Fibroblast of gingiva (primary cell): ENCODE measurements at regions not wholly inside any gene's neighbourhood (a gene's known extent, or its start where the extent isn't known, plus 50 kb on each side); places are given as distances from the start of the nearest gene placed in this dataset.

Source experiments
- DNase-seq: peaks from one replicate; pipeline ENCODE4 v3.0.0-alpha.2; 2011; ENCODE audit warnings: low read depth

DNA sequence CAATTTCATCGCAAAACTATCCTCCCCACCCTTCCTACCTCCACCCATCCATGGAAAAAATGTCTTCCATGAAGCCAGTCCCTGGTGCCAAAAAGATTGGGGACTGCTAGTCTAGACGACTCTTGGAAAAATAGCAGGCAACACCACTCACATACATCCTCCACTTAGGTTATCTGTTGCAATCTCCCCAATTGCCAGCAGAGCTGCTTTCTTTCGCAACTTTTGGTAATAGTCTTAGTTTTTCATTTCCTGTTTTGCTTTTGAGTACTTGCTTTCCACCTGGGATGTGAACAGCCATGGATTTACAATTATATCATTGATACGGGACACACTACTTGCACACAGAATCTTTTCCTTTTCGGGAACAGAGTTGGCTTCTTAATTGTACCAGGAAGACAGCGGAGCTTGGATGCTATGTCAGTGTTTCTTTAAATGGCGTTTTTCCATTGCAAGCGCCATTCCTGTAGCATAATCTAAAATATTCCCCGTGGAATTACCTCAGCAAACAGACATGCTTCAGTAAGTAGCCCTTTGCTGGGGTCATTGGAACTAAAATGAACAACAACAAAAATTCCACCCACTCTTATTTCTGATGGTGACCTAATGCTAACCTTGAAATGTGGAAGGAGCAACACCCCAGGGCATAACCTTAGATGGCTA lies 183.3 kb upstream of the ADGRL2 start:
- peak; percentile 46 for DNase-seq

DNA sequence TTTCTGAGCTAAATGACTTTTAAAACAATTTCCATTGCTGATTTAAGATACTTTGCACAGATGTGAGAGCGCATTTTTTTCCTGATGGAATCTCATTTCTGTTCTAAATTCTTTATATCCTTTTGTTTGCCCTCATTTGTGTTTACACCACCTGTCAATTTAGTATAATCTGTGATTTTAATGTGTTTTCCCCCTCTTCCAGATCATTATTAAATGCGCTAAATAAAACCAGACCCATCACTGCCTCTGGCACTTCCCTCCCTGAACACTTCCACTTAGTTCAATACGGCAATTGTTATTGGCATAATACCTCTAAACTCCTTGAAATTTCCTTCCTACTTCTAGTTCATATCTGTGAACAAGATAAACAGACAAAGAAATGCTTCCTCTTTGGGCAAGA lies 186.9 kb upstream of the ADGRL2 start:
- DNase-seq = no peak

DNA sequence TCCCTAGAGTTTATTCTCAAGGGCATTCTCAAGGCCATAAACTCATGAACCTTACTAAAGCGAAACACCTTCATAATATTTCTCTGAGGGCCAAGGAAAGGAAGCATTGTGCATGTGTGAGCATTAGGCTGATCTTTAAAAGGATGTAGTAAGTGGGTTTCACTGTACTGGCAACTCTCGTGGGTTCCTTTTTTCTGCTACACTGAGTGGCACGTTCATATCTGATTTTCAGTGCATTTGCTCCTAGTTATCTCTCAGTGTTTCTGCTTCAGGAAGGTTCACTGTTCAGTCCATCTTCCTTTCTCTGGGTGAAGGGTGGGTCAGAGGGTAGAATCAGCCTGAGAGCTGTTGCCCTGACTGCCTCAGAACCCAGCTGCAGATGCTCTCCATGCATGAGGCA lies 192.8 kb upstream of the ADGRL2 start:
- no peak for DNase-seq

DNA sequence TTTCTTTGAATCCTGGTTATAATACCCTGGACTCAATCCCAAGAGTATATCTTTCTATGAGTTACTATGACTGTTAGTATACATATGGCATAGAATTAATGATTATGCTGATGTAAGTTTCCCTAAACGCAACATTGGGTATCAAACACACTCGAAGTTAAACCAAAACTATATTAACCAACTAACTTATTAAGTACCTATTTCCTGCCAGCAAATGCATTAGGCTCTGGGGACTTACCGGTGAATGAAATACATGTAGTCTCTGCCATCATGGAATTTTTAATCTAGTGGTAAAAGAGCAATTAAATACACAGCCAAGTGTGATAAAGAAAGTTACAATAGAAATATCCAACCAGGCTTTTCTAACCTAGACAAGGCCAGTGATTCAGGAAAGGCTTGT lies 193.6 kb upstream of the ADGRL2 start:
- no peak for DNase-seq

DNA sequence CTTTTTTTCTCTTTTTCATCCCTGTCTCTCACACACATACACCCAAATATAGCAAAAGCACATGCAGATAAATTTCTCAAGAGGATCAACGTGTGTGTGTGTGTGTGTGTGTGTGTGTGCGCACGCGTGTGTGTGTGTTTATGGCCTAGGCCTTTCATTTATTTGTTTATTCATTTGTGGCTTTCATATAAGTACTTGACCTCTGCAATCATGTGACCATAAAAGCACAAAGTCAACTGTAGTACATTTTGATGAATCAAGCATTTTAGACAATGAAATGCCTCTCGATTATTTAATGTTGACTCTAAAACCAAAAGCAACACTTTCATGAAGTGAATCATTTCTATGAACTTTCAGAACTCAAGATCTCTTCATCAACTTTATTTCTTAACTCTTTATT lies 194.1 kb upstream of the ADGRL2 start:
- no peak for DNase-seq

DNA sequence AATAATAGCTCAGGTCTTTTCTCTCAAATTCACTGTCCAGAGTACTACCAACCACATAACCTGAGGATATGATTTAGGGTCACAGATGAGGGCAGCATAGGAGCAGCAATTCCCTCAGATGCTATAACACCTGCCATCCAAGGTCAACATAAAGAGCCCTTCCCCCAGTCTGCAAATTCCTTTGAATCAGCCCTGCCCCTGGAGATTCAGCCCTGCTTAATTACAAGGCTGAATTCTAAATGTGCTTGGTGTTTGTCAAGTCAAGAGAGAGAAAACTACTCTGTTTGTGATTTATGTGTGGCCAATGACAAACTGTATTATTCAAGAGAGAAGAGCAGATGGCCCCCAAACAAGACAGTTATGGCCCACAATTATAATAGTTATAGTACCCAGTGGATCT lies 195.7 kb upstream of the ADGRL2 start:
- DNase-seq = no peak

DNA sequence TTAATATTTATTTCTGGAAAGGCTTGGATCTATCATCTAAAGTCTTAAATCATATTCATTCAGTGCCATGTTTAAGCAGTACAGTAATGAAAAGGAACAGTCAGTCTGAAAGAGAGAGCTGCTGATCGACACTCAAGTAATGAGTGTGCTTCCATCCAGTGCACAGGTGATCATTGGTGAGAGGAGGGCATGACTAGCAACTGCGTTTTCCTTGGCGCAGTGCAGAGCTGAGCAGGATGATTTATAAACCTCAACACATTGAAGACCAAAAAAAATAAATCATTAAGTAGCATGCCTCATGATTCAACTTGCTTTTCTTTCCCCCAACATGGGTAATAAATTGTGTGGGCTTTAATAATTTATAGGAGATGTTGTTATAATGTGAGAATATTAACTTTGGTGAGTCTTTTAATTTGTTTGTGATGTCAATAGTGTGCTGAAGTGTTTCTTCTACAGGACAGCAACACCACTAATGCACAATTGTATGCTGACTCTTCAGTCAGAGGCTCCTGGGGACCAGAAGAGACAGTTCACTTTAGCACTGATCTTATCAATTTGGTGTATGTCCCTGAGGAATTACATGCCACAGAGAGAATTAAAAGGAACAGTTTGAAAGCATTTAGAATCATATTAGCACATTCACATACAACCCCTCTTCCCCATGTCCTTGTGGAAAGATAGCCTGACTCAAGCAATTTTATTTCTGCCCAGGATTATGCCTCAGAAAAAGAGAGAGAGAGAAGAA lies 199.7 kb upstream of the ADGRL2 start:
- no peak for DNase-seq

DNA sequence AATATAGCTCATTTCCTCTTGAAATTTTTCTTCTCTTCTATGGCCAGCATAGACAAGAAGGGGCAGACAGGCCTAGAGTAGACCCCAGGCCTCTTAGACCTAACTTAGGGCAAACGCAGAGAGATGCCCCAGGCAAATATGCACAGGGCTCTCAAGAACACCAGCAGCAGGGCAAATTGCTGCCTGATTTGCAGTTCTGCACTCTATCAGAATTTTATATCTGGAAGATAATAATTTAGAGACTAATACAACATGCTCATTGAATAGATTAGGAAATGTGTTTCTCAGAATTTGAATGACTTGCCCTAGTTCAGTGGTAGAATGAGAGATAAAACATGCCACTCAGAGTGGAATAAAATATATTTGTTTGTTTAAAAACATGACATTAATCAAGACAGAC lies 200.4 kb upstream of the ADGRL2 start:
- no peak for DNase-seq

DNA sequence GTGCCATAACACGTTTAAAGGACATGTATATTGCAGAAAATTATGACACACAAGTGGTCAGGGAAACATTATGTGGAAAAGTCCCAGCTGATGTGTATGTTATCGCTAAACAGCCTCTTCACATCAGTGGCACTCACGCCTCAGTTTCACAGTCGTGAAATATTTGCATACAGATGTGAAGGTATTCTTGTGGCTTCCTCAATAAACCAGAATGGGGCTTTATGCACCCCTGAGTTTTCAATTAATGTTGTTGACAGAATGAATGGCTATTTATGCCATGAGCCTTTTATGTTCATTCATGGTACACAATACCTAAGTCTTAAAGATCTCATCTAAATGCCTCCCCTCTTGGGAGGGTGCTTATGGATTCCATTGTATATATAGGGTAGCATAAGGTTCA lies 202.1 kb upstream of the ADGRL2 start:
- no peak for DNase-seq

DNA sequence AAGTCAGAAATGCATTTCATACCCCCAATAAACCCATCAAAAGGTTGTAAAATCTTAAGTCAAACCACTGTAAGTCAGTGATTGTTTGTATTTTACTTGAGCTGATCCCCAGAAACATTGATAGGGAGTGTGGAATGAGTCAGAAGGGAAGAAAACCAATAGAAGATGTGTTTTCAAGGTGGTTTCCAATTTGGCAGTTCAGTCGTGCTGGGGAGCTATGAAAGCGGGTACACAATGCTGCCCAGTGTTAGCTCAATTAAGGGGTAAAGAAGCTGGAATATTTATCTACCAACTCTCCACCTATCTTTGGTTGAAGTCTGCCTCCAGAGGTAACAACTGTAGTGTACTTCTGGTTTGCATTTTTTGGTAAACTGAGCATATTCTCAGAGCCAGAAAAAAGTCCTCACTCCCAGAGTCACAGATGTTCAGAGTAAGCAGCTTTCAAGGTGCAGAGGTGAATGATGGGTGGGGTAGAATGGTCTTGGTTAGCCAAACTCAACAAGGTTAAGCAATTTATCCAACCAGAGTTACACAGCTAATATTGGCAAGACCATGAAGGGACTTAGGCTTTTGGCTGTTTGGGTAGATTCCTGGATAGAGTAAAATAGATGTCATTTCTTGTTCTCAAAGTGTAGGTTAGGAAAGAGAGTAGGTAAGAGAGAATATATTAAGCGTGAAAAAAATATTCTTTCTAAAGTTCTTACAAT lies 202.9 kb upstream of the ADGRL2 start:
- no peak for DNase-seq

DNA sequence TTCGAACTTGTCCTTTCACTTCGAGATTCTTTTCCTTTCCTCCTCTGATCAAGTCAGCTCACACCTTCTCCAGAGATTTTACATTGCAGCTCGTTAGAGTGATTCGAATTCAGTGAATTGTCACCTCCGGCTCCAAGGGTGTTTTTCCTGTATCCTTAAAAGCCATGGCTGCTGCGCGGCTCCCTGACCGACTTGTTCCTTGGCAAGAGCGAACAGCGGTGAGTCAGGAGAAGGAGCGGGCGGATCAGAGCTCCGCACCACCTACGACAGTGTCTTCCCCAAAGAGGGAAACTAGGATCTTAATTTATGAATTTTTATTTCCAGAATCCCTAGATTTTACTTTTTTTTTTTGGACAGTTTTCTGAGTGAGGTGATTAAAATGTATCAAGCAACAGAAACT lies 204.4 kb upstream of the ADGRL2 start:
- no peak for DNase-seq

DNA sequence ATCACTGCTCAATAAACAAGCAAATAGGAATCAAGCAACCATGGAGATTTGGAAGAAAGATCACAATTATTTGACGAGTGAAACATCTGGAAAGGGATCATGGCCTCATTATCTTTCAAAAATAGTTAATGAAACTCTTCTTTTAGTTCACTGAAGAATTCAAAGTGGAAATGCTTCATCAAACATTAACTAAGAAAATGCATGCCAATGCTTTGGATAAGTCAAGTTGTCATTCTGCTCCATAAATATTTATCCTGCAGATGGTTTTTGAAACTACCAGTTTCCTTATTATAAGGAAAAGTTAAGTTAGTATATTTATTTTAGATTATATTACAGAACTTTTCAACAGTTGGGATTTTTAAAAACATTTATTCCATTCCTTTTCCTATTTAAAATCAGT lies 206.5 kb upstream of the ADGRL2 start:
- no peak for DNase-seq

DNA sequence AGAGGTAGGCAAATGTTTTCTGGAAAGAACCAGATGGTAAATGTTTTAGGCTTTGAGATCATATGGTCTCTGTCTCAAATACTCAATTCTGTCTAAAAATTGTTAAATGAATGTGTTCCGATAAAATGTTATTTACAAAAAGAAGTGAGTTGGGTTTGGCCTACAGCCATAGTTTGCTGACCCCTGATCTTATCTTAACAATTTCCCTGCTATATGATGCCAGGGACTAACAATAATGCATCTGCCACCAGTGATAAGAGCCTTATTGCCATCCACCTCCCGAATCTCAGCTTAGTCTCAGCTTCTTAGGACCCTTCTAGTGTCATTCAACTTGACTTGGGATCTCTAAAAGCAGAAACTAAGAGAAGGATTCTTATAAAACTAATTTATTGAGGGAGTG lies 208.5 kb upstream of the ADGRL2 start:
- DNase-seq = no peak

DNA sequence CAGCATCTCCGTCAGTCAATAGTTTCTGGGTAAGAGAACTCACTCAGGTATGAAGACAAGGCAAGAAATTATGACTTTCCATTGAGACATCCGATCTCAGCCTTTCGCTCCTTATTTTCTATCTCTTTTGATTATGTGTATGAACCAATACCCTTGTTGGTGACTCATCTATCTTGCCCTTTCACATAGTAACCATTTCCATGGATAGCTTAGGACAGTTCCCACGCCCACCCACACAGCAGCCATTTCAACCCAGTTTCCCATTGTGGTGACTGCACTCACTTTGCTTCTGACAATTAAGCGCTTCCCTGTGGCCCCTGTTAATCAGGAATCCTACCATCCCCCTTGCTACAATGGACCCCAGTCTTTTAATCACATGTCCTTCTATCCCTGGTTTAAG lies 210.6 kb upstream of the ADGRL2 start:
- no peak for DNase-seq

DNA sequence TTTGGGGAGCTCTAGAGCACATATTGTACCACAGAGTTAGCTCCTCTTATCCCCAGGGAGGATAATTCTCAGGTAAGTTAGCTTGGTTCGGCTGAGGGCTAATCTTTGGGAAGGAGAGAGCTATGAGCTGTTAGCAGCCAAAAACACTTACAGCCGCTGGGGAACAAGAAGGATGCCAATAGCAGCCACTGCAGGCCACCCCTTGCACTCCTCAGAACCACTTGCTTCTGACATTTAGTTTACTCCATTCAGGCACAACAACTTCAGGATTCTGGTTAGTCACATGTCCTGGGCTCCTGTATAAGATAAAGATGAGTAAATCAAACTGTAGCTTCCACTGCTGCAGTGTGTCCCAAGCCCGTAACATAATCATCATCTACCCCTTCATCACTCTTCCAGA lies 212.6 kb upstream of the ADGRL2 start:
- DNase-seq = no peak

DNA sequence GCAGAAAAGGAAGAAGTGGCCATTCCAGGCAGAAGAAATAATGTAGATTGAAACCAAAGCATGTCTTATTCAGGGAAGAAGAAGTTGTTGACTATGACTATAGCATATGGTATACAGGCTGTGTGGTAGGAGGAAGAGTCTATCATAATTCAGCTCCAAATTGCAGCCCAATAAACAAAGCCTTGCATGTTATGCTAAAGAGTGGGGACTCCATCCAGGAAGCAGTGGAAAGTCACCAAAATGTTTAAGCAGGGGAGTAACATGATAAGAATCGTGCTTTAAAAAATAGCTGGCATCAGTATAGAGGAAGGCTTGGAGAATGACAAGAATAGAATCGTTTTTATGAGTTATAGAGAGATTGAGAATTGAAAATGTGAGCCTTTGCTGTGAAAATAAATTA lies 213.3 kb upstream of the ADGRL2 start:
- no peak for DNase-seq

DNA sequence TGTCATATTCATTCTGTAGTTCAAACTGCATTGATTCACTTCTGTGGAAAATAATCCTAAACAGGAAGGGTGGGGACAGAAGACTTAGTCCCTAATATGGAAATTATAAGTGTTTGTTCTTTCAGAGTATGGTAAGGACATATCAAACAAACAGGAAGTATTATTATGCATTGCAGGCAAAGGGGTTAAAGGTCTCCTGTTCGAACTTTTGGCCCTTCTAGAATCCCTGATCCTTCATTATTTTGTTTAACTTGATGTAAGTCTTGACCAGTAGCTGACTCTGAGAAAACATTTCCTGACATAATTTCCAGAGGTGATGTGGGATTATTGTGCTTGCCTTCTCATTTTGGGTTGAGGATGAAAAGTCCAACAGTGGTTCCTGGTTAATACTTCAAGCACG lies 215.4 kb upstream of the ADGRL2 start:
- DNase-seq = no peak

DNA sequence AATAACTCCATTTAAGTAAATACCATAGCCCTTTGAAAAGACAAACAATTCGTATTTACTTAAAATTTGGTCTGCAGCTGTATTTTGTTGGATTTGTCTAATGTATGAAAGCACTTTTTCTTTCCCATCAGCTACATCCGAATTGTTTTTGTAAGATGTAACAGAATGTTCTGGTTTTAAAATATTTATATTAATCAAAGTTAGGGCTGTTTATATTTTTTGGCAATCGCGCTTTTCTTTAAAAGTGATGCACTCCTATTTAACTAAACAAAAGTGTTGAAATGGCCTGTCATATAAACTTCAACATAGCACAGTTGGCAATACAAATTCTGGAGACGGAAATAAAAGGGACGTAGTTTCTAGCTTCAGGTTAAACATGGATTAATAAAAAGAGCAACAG lies 216.3 kb upstream of the ADGRL2 start:
- peak; percentile 48 for DNase-seq

DNA sequence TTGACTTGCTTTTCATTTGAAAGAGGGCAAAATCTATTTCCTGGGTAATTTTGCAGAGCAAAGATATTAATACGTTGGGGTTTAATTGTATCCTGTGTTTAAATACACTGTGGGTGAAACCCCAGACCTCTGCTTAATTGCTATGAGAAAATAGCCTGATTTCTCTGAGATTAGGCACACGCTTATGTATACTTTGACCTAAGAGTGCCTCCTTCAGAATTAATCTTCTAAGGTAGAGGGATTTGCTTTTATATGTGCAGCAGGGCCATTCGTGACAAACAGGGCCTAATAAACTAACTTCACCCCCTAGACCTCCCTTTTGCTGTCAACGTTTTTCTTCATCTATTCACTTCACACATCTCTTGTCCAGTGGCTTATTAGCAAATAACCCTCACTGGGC lies 216.9 kb upstream of the ADGRL2 start:
- no peak for DNase-seq

DNA sequence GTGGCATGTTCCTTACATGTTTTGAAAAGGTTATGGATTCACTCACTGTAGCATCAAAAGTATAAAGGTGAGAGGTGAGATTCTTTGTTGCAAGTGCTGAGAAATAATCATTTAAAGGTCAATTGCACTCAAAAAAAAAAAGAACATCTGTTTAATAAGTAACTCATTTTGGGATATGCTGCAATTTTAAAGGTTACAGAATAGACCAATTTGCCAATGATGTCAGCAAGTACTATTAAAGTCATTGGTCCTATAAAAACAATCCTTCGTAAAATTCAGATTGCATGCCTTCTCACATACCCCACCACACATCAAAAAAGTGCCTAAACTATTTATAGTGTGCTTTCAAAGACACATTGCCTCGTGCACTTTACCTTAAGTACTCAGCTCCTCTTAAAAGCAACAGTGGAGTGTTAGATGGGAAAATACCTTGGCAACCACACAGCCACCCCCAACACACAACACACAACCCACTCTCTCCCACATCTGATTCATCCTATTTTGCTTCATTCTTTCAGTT lies 218.2 kb upstream of the ADGRL2 start:
- DNase-seq = peak; percentile 51

DNA sequence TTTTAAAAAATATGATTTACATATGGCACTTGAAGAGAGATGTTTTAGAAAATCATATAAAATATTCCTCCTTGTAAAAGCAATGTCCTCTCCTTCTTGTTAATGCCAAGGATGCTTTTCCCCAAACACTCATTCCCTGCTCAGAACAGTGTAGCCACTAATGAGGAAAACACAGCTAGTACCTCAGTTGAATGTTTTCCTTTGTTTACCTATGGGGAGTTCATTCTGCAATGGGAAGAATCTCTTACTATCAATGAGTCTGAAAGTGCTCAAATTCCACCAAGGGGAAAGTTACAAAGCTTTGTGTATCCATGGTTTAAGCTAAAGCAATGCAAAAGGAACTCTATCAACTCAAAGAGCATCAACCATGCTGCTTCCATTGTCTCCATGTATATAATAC lies 221.9 kb upstream of the ADGRL2 start:
- no peak for DNase-seq

DNA sequence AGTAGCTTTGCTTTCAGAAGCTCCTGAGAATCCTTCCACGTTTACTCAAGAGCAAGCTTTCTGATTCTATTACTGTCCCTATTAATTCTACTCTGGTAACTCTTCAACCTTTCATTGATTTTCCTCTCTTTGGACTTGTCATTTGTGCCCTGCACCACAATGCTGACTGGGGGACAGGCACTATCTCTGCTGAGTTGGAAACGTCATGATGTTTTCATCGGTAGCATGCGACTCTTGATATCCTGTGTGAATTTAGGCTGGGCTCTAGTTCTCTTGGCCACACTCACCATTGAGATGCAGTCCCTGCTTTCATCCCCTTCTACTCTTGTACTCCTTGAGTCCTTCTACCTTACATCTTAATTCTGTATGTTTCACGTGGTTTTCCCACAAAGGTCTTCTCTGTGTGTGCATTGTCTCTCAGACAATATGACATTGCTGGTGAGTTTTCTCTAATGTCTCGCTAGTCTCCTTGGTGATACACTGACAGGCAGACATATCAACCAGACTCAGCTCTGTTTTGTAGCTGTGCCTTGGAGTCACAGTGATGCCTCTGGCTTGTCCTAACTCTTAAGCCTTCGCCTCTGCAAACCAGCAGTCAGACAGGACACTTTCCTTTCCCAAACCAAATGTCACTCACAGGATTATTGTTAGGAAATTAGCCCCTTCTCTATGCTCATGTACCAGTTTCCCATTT lies 223.6 kb upstream of the ADGRL2 start:
- DNase-seq = no peak

DNA sequence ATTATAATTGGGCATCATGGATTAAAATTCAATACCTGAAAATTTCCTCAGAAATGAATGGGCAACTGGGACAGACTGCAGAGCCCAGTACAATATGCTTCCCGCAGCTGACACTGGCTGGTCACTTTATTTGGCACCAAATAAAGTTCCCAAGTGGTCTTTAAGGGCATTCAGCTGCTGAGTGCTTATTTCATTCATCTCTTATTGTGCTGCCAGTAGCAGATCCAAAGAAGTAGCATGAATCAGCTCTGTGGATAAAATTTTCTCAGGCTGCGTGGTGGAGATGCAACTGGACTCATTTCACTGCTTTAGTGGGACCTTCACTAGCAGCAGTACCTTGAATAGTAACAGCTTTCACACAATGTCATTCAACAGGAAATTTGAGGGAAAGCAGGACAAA lies 226.3 kb upstream of the ADGRL2 start:
- DNase-seq = no peak
